H1 (cell line): ENCODE measurements at regions not wholly inside any gene's neighbourhood (a gene's known extent, or its start where the extent isn't known, plus 50 kb on each side); places are given as distances from the start of the nearest gene placed in this dataset.

ENCODE experiments used
- CREB1 ChIP-seq: IDR thresholded peaks from 2 replicates; pipeline ENCODE4 v1.6.1; 2012; ENCODE audit warnings: inconsistent platforms
- CTCF ChIP-seq, 3 experiments: IDR thresholded peaks; 1 replicate in 2 of 3; 2 replicates in 1 of 3; pipeline versions ENCODE4 v1.5.1 to v1.6.1; 2011; ENCODE audit warnings: low read length in 3 of 3, mild to moderate bottlenecking in 3 of 3, inconsistent platforms in 2 of 3, low read depth in 1 of 3, moderate library complexity in 1 of 3; ENCODE audit not compliant: insufficient read depth in 1 of 3; ENCODE audit errors: control extremely low read depth in 1 of 3
- EP300 ChIP-seq, 2 experiments: IDR thresholded peaks; 1 replicate in 1 of 2; 2 replicates in 1 of 2; pipeline ENCODE4 v1.6.1; 2011 to 2012; ENCODE audit warnings: low read depth in 2 of 2, low read length in 2 of 2, mild to moderate bottlenecking in 2 of 2, borderline replicate concordance in 1 of 2, inconsistent platforms in 1 of 2, moderate library complexity in 1 of 2
- EZH2 ChIP-seq: fragments of 200-600 bp; sonication (generic); IDR thresholded peaks from 2 replicates; pipeline ENCODE4 v1.7.1; 2012; ENCODE audit warnings: low read depth, mild to moderate bottlenecking, moderate library complexity, low read length, inconsistent platforms; ENCODE audit not compliant: severe bottlenecking
- HDAC2 ChIP-seq, 2 experiments: fragments of 300-600 bp in 1 of 2; sonication (generic) in 1 of 2; IDR thresholded peaks; 2 replicates each; pipeline ENCODE4 v1.6.1; 2011 to 2012; ENCODE audit warnings: low read depth in 2 of 2, low read length in 2 of 2, mild to moderate bottlenecking in 2 of 2, moderate library complexity in 2 of 2, borderline replicate concordance in 1 of 2, inconsistent platforms in 1 of 2
- JUND ChIP-seq: IDR thresholded peaks from 2 replicates; pipeline ENCODE4 v1.6.1; 2011; ENCODE audit warnings: mild to moderate bottlenecking, improper control_type of control experiment, low read length
- MAX ChIP-seq: IDR thresholded peaks from 2 replicates; pipeline ENCODE4 v1.6.1; 2012; ENCODE audit warnings: inconsistent platforms
- POLR2A ChIP-seq, 2 experiments: IDR thresholded peaks; 1 replicate in 1 of 2; 2 replicates in 1 of 2; pipeline ENCODE4 v1.6.1; 2011; ENCODE audit warnings: low read depth in 2 of 2, low read length in 2 of 2, mild to moderate bottlenecking in 2 of 2; ENCODE audit errors: control extremely low read depth in 1 of 2
- TAF1 ChIP-seq: IDR thresholded peaks from 2 replicates; pipeline ENCODE4 v1.6.1; 2011; ENCODE audit warnings: mild to moderate bottlenecking, low read depth, low read length
- TAF7 ChIP-seq: optimal IDR thresholded peaks from 2 replicates; pipeline ENCODE3; 2011; ENCODE audit warnings: low read depth, mild to moderate bottlenecking, inconsistent platforms, low read length, moderate library complexity, borderline replicate concordance

GRCh38 chr13:27704681-27705080 lies 83.0 kb downstream of the POLR1D start:
- TF ChIP-seq HDAC2 (IDR thresholded peaks at IDR 0.05; ENCODE audit: borderline replicate concordance in 1 of 2, low read depth in 2 of 2, low read length in 2 of 2) (no peak), TAF7 (no peak), MAX (no peak), CREB1 (no peak), CTCF (IDR thresholded peaks at IDR 0.05; ENCODE audit: control extremely low read depth in 1 of 3, insufficient read depth in 1 of 3, low read depth in 1 of 3, low read length in 3 of 3) (no peak), EP300 (IDR thresholded peaks at IDR 0.05; ENCODE audit: borderline replicate concordance in 1 of 2, low read depth in 2 of 2, low read length in 2 of 2) (no peak), EZH2 (no peak), POLR2A (IDR thresholded peaks at IDR 0.05; ENCODE audit: control extremely low read depth in 1 of 2, low read depth in 2 of 2, low read length in 2 of 2) (no peak), TAF1 (no peak), JUND (no peak)
